GM23248 (cell line): ENCODE measurements at regions not wholly inside any gene's neighbourhood (a gene's known extent, or its start where the extent isn't known, plus 50 kb on each side); places are given as distances from the start of the nearest gene placed in this dataset.

ENCODE experiments used
- EZH2 ChIP-seq: fragments of 200-600 bp; sonication (generic); IDR thresholded peaks from 2 replicates; pipeline ENCODE4 v1.6.1; 2018; ENCODE audit warnings: antibody characterized with exemption, mild to moderate bottlenecking; ENCODE audit not compliant: insufficient read depth, poor library complexity, severe bottlenecking
- EZH2phosphoT487 ChIP-seq: fragments of 200-600 bp; sonication (generic); IDR thresholded peaks from 2 replicates; pipeline ENCODE4 v1.6.1; 2018; ENCODE audit warnings: antibody characterized with exemption, moderate library complexity, mild to moderate bottlenecking, low read depth; ENCODE audit not compliant: insufficient read depth

GRCh38 chr2:155382776-155383175 lies 684.3 kb downstream of the KCNJ3 start:
- TF ChIP-seq EZH2: no peak
- TF ChIP-seq EZH2phosphoT487: no peak
